Gastrocnemius medialis (tissue), 4 donors: ENCODE measurements at regions not wholly inside any gene's neighbourhood (a gene's known extent, or its start where the extent isn't known, plus 50 kb on each side); places are given as distances from the start of the nearest gene placed in this dataset.

Source experiments
- ATAC-seq, 2 donors: fragments of 150-250 bp; one replicate each; pipeline ENCODE4 v1.9.1; 2016
- DNase-seq, 2 donors: peaks; one replicate each; pipeline ENCODE4 v3.0.0-alpha.2; 2019
- H3K27ac ChIP-seq, 4 donors: fragments of 200-600 bp; sonication (generic); 1 replicate in 1 of 4; 2 replicates in 3 of 4; pipeline ENCODE4 v1.5.1; 2016 to 2018; ENCODE audit warnings: mild to moderate bottlenecking in 2 of 4, moderate library complexity in 1 of 4
- H3K27me3 ChIP-seq, 3 donors: fragments of 200-600 bp; sonication (generic) in 2 of 3; 1 replicate in 1 of 3; 2 replicates in 2 of 3; pipeline versions ENCODE4 v1.5.1 to v1.6.0; 2016 to 2019; ENCODE audit warnings: mild to moderate bottlenecking in 1 of 3, moderate library complexity in 1 of 3
- H3K36me3 ChIP-seq, 2 donors: fragments of 200-600 bp; sonication (generic) in 1 of 2; one replicate each; pipeline ENCODE4 v1.5.1; 2017 to 2018
- H3K4me1 ChIP-seq, 2 donors: fragments of 200-600 bp; sonication (generic) in 1 of 2; one replicate each; pipeline ENCODE4 v1.5.1; 2016 to 2017; ENCODE audit warnings: mild to moderate bottlenecking in 2 of 2
- H3K4me3 ChIP-seq, 4 donors: fragments of 200-600 bp; sonication (generic) in 3 of 4; 1 replicate in 1 of 4; 2 replicates in 3 of 4; pipeline ENCODE4 v1.5.1; 2016 to 2019; ENCODE audit warnings: mild to moderate bottlenecking in 2 of 4
- H3K9me3 ChIP-seq, 3 donors: fragments of 200-600 bp; sonication (generic) in 2 of 3; 1 replicate in 1 of 3; 2 replicates in 2 of 3; pipeline ENCODE4 v1.5.1; 2016 to 2019
- CTCF ChIP-seq, 5 experiments: fragments of 450-650 bp in 3 of 5; fragments of 200-600 bp in 2 of 5; sonication (generic) in 2 of 5; IDR thresholded peaks in 4 of 5; conservative IDR thresholded peaks in 1 of 5; 1 replicate in 4 of 5; 2 replicates in 1 of 5; pipeline ENCODE4 v1.5.1; 2016 to 2019; ENCODE audit warnings: antibody characterized with exemption in 5 of 5, mild to moderate bottlenecking in 3 of 5, moderate library complexity in 3 of 5
- POLR2A ChIP-seq, 2 donors: fragments of 450-650 bp; IDR thresholded peaks; one replicate each; pipeline ENCODE4 v1.6.1; 2017; ENCODE audit warnings: antibody characterized with exemption in 2 of 2, mild to moderate bottlenecking in 2 of 2, moderate library complexity in 2 of 2
- in situ Hi-C, 4 donors: fragments of 200-750 bp; cut with MboI; loops; one replicate each; pipeline versions ENCODE4 v1.15.0 to v1.8.0; 2017; ENCODE audit warnings: low sequenced_read_pairs in 4 of 4
- intact Hi-C: fragments of 100-400 bp; cut with DNase I; formaldehyde crosslinking; loops from one replicate; pipeline ENCODE4 v1.15.1; 2023; ENCODE audit warnings: low total_unique reads

GRCh38 chr7:115840702-115841101 is 189.9 kb downstream of the TFEC start:
- no peaks in the 10 kb centered on the region for H3K27me3 ChIP-seq

GRCh38 chr7:115838829-115839228 is 191.7 kb downstream of the TFEC start:
- H3K4me3 ChIP-seq, result no peak overlapping the region
- intact Hi-C loops, result no loop called here
- no peaks in the 10 kb centered on the region for H3K27me3 ChIP-seq
- in situ Hi-C loops, result no loop called here
- DNase-seq (no peak), ATAC-seq (no peak)
- H3K4me1 ChIP-seq, result no peaks in the 10 kb centered on the region
- no peaks in the 10 kb centered on the region for H3K9me3 ChIP-seq
- no peaks in the 10 kb centered on the region for H3K36me3 ChIP-seq
- TF ChIP-seq CTCF (IDR thresholded peaks at IDR 0.05 in 4 of 5, conservative IDR thresholded peaks at IDR 0.05 in 1 of 5), result no peak
- TF ChIP-seq POLR2A (IDR thresholded peaks at IDR 0.05), result no peak
- H3K27ac ChIP-seq, result no peak overlapping the region

More at GRCh38 chr7:115840702-115841101, 189.9 kb downstream of the TFEC start:
- Histone ChIP-seq H3K4me3 (no peak overlapping the region), H3K9me3 (no peaks in the 10 kb centered on the region), H3K4me1 (no peaks in the 10 kb centered on the region), H3K27ac (no peak overlapping the region), H3K36me3 (no peaks in the 10 kb centered on the region)
- DNase-seq (no peak), ATAC-seq (no peak)
- intact Hi-C loops, result no loop called here
- in situ Hi-C loops, result no loop called here
- no peak for TF ChIP-seq CTCF (IDR thresholded peaks at IDR 0.05 in 4 of 5, conservative IDR thresholded peaks at IDR 0.05 in 1 of 5)

- in situ Hi-C loops (no loop called here), intact Hi-C loops (no loop called here)
- no peaks in the 10 kb centered on the region for H3K27me3 ChIP-seq
- no peak for DNase-seq
- ATAC-seq, result no peak
- H3K4me3 ChIP-seq, result no peak overlapping the region
- no peaks in the 10 kb centered on the region for H3K9me3 ChIP-seq
- TF ChIP-seq POLR2A (IDR thresholded peaks at IDR 0.05) (no peak), CTCF (IDR thresholded peaks at IDR 0.05 in 4 of 5, conservative IDR thresholded peaks at IDR 0.05 in 1 of 5) (no peak)
- no peak overlapping the region for H3K27ac ChIP-seq
- H3K36me3 ChIP-seq, result no peaks in the 10 kb centered on the region
- no peaks in the 10 kb centered on the region for H3K4me1 ChIP-seq
These were observed 199.2 kb downstream of the TFEC start for GRCh38 chr7:115831371-115831770.

- Histone ChIP-seq H3K27ac (no peak overlapping the region), H3K4me3 (no peak overlapping the region), H3K36me3 (no peaks in the 10 kb centered on the region), H3K9me3 (no peaks in the 10 kb centered on the region), H3K27me3 (no peaks in the 10 kb centered on the region), H3K4me1 (no peaks in the 10 kb centered on the region)
- TF ChIP-seq POLR2A (IDR thresholded peaks at IDR 0.05) (no peak), CTCF (IDR thresholded peaks at IDR 0.05 in 4 of 5, conservative IDR thresholded peaks at IDR 0.05 in 1 of 5) (no peak)
- ATAC-seq, result no peak
- DNase-seq, result no peak
- intact Hi-C loops, result no loop called here
- in situ Hi-C loops, result no loop called here
These were observed 203.1 kb downstream of the TFEC start for GRCh38 chr7:115827305-115828045.
